A673 (cell line): ENCODE measurements at regions not wholly inside any gene's neighbourhood (a gene's known extent, or its start where the extent isn't known, plus 50 kb on each side); places are given as distances from the start of the nearest gene placed in this dataset.

Experiments
- BruUV-seq: library from RNA; stranded (reverse); fragments of 400-500 nt; replicated peaks from 2 replicates; lab custom pipeline; 2021; lab: Mats Ljungman, UMichigan
- CTCF ChIA-PET: fragments of 300-600 bp; sonication (Branson Sonifier 250); formaldehyde crosslinking; loops from one replicate; lab custom pipeline; 2022; ENCODE audit warnings: antibody characterized with exemption; lab: Charles Lee
- POLR2A ChIA-PET: fragments of 300-600 bp; sonication (Branson Sonifier 250); formaldehyde crosslinking; loops from one replicate; lab custom pipeline; 2022; ENCODE audit warnings: antibody characterized with exemption; ENCODE audit not compliant: low non-redundant PET; lab: Charles Lee
- DNase-seq: peaks from one replicate; pipeline ENCODE4 v3.0.0-alpha.2; 2015; ENCODE audit warnings: low spot score
- H3K27ac ChIP-seq: fragments of 200-600 bp; sonication (generic); 2 replicates; pipeline ENCODE4 v1.5.1; 2016; ENCODE audit warnings: mixed run types, low read depth, mild to moderate bottlenecking, mixed read lengths, antibody characterized with exemption, low read length; ENCODE audit not compliant: poor library complexity, severe bottlenecking
- H3K27me3 ChIP-seq: fragments of 200-600 bp; sonication (generic); replicated peaks from 2 replicates; pipeline ENCODE4 v1.6.1; 2017; ENCODE audit warnings: mixed run types, low read depth, mild to moderate bottlenecking, mixed read lengths, antibody characterized with exemption, low read length; ENCODE audit not compliant: insufficient read depth, poor library complexity
- H3K36me3 ChIP-seq: fragments of 200-600 bp; sonication (generic); 2 replicates; pipeline ENCODE4 v1.6.1; 2016; ENCODE audit warnings: mixed run types, mild to moderate bottlenecking, mixed read lengths, antibody characterized with exemption, low read length; ENCODE audit not compliant: insufficient read depth, poor library complexity, severe bottlenecking
- H3K4me1 ChIP-seq: fragments of 200-600 bp; sonication (generic); 2 replicates; pipeline ENCODE4 v1.6.1; 2017; ENCODE audit warnings: mixed run types, mild to moderate bottlenecking, mixed read lengths, antibody characterized with exemption, low read length; ENCODE audit not compliant: insufficient read depth, poor library complexity, severe bottlenecking
- H3K4me3 ChIP-seq: fragments of 200-600 bp; sonication (generic); 2 replicates; pipeline ENCODE4 v1.5.1; 2016; ENCODE audit warnings: low read depth, mixed run types, mild to moderate bottlenecking, mixed read lengths, low read length; ENCODE audit not compliant: poor library complexity, severe bottlenecking
- H3K9me3 ChIP-seq: fragments of 200-600 bp; sonication (generic); 2 replicates; pipeline ENCODE4 v1.6.1; 2016; ENCODE audit warnings: mixed run types, low read depth, mild to moderate bottlenecking, mixed read lengths, antibody characterized with exemption, low read length; ENCODE audit not compliant: poor library complexity, severe bottlenecking
- EZH2 ChIP-seq: fragments of 200-600 bp; sonication (generic); IDR thresholded peaks from 2 replicates; pipeline ENCODE4 v1.6.1; 2017; ENCODE audit warnings: borderline replicate concordance, low read depth, mild to moderate bottlenecking, mixed read lengths, antibody characterized with exemption, low read length; ENCODE audit not compliant: poor library complexity, severe bottlenecking
- intact Hi-C: fragments of 100-400 bp; cut with micrococcal nuclease; formaldehyde crosslinking; loops from one replicate; pipeline ENCODE4 v1.10.0; 2022; ENCODE audit not compliant: unreplicated experiment
- TF ChIP-seq, protein P1 (sequence below): fragments of 300-800, 200-600 bp; sonication (generic); conservative IDR thresholded peaks from 2 replicates; pipeline ENCODE4 v1.5.1; 2017; ENCODE audit warnings: low read depth, mild to moderate bottlenecking, antibody characterized with exemption, low read length, moderate library complexity, mixed read lengths

DNA sequence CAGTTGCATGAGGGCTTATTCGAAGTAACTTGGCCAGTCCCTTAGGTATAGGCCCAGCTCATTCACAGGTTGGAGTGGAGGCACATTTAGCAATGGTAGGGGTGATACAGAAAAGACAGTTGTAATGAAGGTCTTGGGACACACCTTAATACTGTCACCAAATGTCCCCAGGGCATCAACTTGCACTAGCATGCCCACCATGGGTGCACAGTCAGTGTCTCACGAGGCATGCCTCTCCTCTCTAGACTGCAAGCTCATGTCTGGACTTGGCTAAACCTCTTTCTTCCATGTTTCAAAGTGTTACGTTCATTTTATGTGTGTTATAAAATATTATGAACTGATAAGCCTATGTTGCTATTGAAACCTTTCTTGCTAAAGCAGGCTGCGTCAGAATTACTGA, 124.0 kb upstream of the ECI2 start:
- ChIA-PET CTCF (no interaction called here), POLR2A (no interaction called here)

DNA sequence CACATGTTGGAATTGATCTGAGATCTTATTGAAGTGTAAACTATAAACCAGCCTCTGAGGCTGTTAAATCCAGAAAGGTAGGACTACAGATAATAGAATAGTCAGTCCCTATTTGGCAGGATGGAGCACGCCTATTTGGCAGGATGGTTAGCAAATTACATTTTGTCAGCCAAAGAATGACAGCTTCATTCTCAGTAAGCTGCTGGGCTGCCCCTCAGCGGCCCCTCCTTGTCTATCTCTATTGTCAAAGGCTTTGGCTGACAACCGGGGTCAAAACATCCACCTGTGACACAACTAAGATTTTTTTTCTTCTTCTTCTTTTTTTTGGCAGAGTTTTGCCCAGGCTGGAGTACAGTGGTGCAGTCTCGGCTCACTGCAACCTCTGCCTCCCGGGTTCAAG, 123.4 kb upstream of the ECI2 start:
- ChIA-PET POLR2A (no interaction called here), CTCF (no interaction called here)
- no peaks in the 10 kb centered on the region for H3K9me3 ChIP-seq
- no peaks in the 10 kb centered on the region for H3K4me1 ChIP-seq
- DNase-seq, result no peak
- intact Hi-C loops, result no loop called here
- no TSS peak for BruUV-seq
- no peak overlapping the region for H3K27ac ChIP-seq
- H3K27me3 ChIP-seq, result no peaks in the 10 kb centered on the region
- no peaks in the 10 kb centered on the region for H3K36me3 ChIP-seq
- H3K4me3 ChIP-seq, result no peak overlapping the region
- TF ChIP-seq, protein P1, sequence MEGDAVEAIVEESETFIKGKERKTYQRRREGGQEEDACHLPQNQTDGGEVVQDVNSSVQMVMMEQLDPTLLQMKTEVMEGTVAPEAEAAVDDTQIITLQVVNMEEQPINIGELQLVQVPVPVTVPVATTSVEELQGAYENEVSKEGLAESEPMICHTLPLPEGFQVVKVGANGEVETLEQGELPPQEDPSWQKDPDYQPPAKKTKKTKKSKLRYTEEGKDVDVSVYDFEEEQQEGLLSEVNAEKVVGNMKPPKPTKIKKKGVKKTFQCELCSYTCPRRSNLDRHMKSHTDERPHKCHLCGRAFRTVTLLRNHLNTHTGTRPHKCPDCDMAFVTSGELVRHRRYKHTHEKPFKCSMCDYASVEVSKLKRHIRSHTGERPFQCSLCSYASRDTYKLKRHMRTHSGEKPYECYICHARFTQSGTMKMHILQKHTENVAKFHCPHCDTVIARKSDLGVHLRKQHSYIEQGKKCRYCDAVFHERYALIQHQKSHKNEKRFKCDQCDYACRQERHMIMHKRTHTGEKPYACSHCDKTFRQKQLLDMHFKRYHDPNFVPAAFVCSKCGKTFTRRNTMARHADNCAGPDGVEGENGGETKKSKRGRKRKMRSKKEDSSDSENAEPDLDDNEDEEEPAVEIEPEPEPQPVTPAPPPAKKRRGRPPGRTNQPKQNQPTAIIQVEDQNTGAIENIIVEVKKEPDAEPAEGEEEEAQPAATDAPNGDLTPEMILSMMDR, result no peak
- TF ChIP-seq EZH2, result no peak

More for the DNA sequence above, 124.0 kb upstream of the ECI2 start:
- no peak overlapping the region for H3K27ac ChIP-seq
- no peaks in the 10 kb centered on the region for H3K36me3 ChIP-seq
- H3K4me1 ChIP-seq, result no peaks in the 10 kb centered on the region
- intact Hi-C loops, result no loop called here
- H3K27me3 ChIP-seq, result no peaks in the 10 kb centered on the region
- DNase-seq, result no peak
- no peaks in the 10 kb centered on the region for H3K9me3 ChIP-seq
- no TSS peak for BruUV-seq
- TF ChIP-seq, protein P1, result no peak
- no peak overlapping the region for H3K4me3 ChIP-seq

DNA sequence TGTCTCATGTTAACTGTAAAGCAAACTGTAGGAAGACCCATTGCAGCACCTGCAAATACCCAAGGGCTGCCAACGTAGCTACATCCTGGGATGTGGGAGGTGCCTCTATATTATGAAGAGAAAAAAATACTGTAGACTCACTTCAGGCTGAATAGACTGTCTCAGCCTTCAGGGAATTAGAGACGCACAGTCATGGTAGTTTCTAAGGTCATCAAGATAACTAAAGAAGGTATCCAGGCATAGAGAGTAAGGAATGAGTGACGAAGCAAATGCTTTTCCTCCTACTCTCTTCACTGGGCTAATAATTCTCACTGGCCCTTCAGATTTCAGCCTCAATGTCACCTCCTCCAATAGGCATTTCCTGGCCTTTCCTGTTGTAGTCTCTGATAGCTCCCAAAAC, 121.6 kb upstream of the ECI2 start:
- no peak for DNase-seq
- CTCF ChIA-PET, result no interaction called here
- Histone ChIP-seq H3K27ac (no peak overlapping the region), H3K4me1 (no peaks in the 10 kb centered on the region), H3K27me3 (no peaks in the 10 kb centered on the region), H3K9me3 (no peaks in the 10 kb centered on the region), H3K36me3 (no peaks in the 10 kb centered on the region), H3K4me3 (no peak overlapping the region)
- TF ChIP-seq, protein P1, result no peak
- no peak for TF ChIP-seq EZH2
- no TSS peak for BruUV-seq
- intact Hi-C loops, result no loop called here
- POLR2A ChIA-PET, result no interaction called here
